Ascending aorta (tissue), 2 donors: ENCODE measurements at regions not wholly inside any gene's neighbourhood (a gene's known extent, or its start where the extent isn't known, plus 50 kb on each side); places are given as distances from the start of the nearest gene placed in this dataset.

Experiments used
- DNase-seq, 2 donors: peaks; one replicate each; pipeline ENCODE4 v3.0.0-alpha.2; 2019; ENCODE audit warnings: low spot score in 2 of 2
- H3K27ac ChIP-seq, 2 donors: fragments of 200-600 bp; sonication (generic); one replicate each; pipeline ENCODE4 v1.5.1; 2016 to 2017; ENCODE audit warnings: mild to moderate bottlenecking in 1 of 2
- H3K27me3 ChIP-seq: fragments of 200-600 bp; sonication (generic); one replicate; pipeline ENCODE4 v1.5.1; 2017
- H3K36me3 ChIP-seq, 2 donors: fragments of 200-600 bp; sonication (generic); one replicate each; pipeline ENCODE4 v1.5.1; 2016
- H3K4me1 ChIP-seq, 2 donors: fragments of 200-600 bp; sonication (generic); one replicate each; pipeline ENCODE4 v1.5.1; 2016 to 2017; ENCODE audit warnings: mild to moderate bottlenecking in 1 of 2
- H3K4me3 ChIP-seq, 2 donors: fragments of 200-600 bp; sonication (generic); one replicate each; pipeline ENCODE4 v1.5.1; 2016 to 2017; ENCODE audit warnings: mild to moderate bottlenecking in 1 of 2
- H3K9me3 ChIP-seq, 2 donors: fragments of 200-600 bp; sonication (generic); one replicate each; pipeline ENCODE4 v1.5.1; 2016
- CTCF ChIP-seq, 3 experiments: fragments of 200-600 bp in 2 of 3; fragments of 450-650 bp in 1 of 3; sonication (generic) in 2 of 3; IDR thresholded peaks; one replicate each; pipeline ENCODE4 v1.5.1; 2016 to 2019; ENCODE audit warnings: antibody characterized with exemption in 3 of 3, mild to moderate bottlenecking in 1 of 3, moderate library complexity in 1 of 3
- intact Hi-C: fragments of 100-400 bp; cut with DNase I; formaldehyde crosslinking; loops from one replicate; pipeline ENCODE4 v1.15.1; 2023

GRCh38 chr22:47445212-47445611 is 682.8 kb downstream of the TBC1D22A start:
- no peak for DNase-seq
- Histone ChIP-seq H3K9me3 (no peaks in the 10 kb centered on the region), H3K36me3 (no peaks in the 10 kb centered on the region), H3K27ac (no peak overlapping the region), H3K27me3 (no peaks in the 10 kb centered on the region), H3K4me3 (no peak overlapping the region), H3K4me1 (no peaks in the 10 kb centered on the region)
- TF ChIP-seq CTCF (IDR thresholded peaks at IDR 0.05) = no peak
- intact Hi-C loops = no loop called here

- Histone ChIP-seq H3K4me3 (no peak overlapping the region), H3K27me3 (no peaks in the 10 kb centered on the region), H3K36me3 (no peaks in the 10 kb centered on the region), H3K4me1 (no peaks in the 10 kb centered on the region), H3K27ac (no peak overlapping the region), H3K9me3 (no peaks in the 10 kb centered on the region)
- TF ChIP-seq CTCF (IDR thresholded peaks at IDR 0.05) = no peak
- no peak for DNase-seq
- intact Hi-C loops = no loop called here
Observed at GRCh38 chr22:47444746-47445065, 682.3 kb downstream of the TBC1D22A start.

GRCh38 chr22:47443836-47444745 is 681.6 kb downstream of the TBC1D22A start:
- H3K27me3 ChIP-seq = no peaks in the 10 kb centered on the region
- no peak overlapping the region for H3K4me3 ChIP-seq
- H3K4me1 ChIP-seq = no peaks in the 10 kb centered on the region
- H3K9me3 ChIP-seq = no peaks in the 10 kb centered on the region
- no peak for DNase-seq
- no peaks in the 10 kb centered on the region for H3K36me3 ChIP-seq
- no peak overlapping the region for H3K27ac ChIP-seq
- TF ChIP-seq CTCF (IDR thresholded peaks at IDR 0.05) = no peak
- intact Hi-C loops = no loop called here

GRCh38 chr22:47442821-47443220 is 680.4 kb downstream of the TBC1D22A start:
- Histone ChIP-seq H3K9me3 (no peaks in the 10 kb centered on the region), H3K27ac (no peak overlapping the region), H3K36me3 (no peaks in the 10 kb centered on the region), H3K4me3 (no peak overlapping the region), H3K27me3 (no peaks in the 10 kb centered on the region), H3K4me1 (no peaks in the 10 kb centered on the region)
- intact Hi-C loops = no loop called here
- DNase-seq = no peak
- no peak for TF ChIP-seq CTCF (IDR thresholded peaks at IDR 0.05)

- Histone ChIP-seq H3K4me3 (no peak overlapping the region), H3K9me3 (no peaks in the 10 kb centered on the region), H3K36me3 (no peaks in the 10 kb centered on the region), H3K4me1 (no peaks in the 10 kb centered on the region), H3K27me3 (no peaks in the 10 kb centered on the region), H3K27ac (no peak overlapping the region)
- intact Hi-C loops = no loop called here
- TF ChIP-seq CTCF (IDR thresholded peaks at IDR 0.05) = no peak
- DNase-seq = no peak
Observed at GRCh38 chr22:47439643-47440265, 677.3 kb downstream of the TBC1D22A start.
